SK-MEL-5 (cell line): ENCODE measurements at regions not wholly inside any gene's neighbourhood (a gene's known extent, or its start where the extent isn't known, plus 50 kb on each side); places are given as distances from the start of the nearest gene placed in this dataset.
A peak's percentile ranks its signal among the peaks of the same experiment; 100 is the strongest.
"Not testable (repeated sequence)": the region's sequence is repeated elsewhere in the genome, so short reads cannot be mapped to it uniquely, and the experiment has no call there.

Source experiments
- DNase-seq: peaks from one replicate; pipeline ENCODE4 v3.0.0-alpha.2; 2016; ENCODE audit warnings: low read depth, low spot score
- in situ Hi-C: cut with HindIII; loops from 2 replicates; pipeline ENCODE4 v1.10.0; 2016; ENCODE audit warnings: low sequenced_read_pairs, high pct_unique_total_duplicates, low pct_unique_long_range_greater_than_20kb

- DNase-seq, result no peak
- in situ Hi-C loops, result no loop called here
Observed at GRCh38 chr3:88000853-88001252, 58.0 kb downstream of the CGGBP1 start.

GRCh38 chr3:87997966-87998365 lies 60.8 kb downstream of the CGGBP1 start:
- in situ Hi-C loops, result no loop called here
- no peak for DNase-seq

- in situ Hi-C loops, result no loop called here
- peak; percentile 21 for DNase-seq
Observed at GRCh38 chr3:87997298-87997697, 61.5 kb downstream of the CGGBP1 start.

- in situ Hi-C loops, result no loop called here
- DNase-seq, result no peak
Observed at GRCh38 chr3:87996882-87997281, 61.9 kb downstream of the CGGBP1 start.

GRCh38 chr3:87993566-87993965 lies 65.2 kb downstream of the CGGBP1 start:
- no peak for DNase-seq
- in situ Hi-C loops, result no loop called here

GRCh38 chr3:87987952-87988351 lies 70.9 kb downstream of the CGGBP1 start:
- in situ Hi-C loops, result no loop called here
- DNase-seq, result no peak

GRCh38 chr3:87982421-87982820 lies 76.4 kb downstream of the CGGBP1 start:
- in situ Hi-C loops, result no loop called here
- DNase-seq, result no peak

GRCh38 chr3:87979527-87979926 lies 79.3 kb downstream of the CGGBP1 start:
- DNase-seq, result no peak
- in situ Hi-C loops, result no loop called here

- DNase-seq, result no peak
- in situ Hi-C loops, result no loop called here
Observed at GRCh38 chr3:87977765-87978164, 81.0 kb downstream of the CGGBP1 start.

GRCh38 chr3:87975716-87976115 lies 83.1 kb downstream of the CGGBP1 start:
- in situ Hi-C loops, result no loop called here
- no peak for DNase-seq

- in situ Hi-C loops, result no loop called here
- no peak for DNase-seq
Observed at GRCh38 chr3:87973906-87974305, 84.9 kb downstream of the CGGBP1 start.

GRCh38 chr3:87969620-87970019 lies 89.2 kb downstream of the CGGBP1 start:
- DNase-seq, result no peak
- in situ Hi-C loops, result no loop called here

GRCh38 chr3:87968668-87969067 lies 90.1 kb downstream of the CGGBP1 start:
- DNase-seq, result no peak
- in situ Hi-C loops, result no loop called here

GRCh38 chr3:87958289-87958688 lies 100.5 kb downstream of the CGGBP1 start:
- in situ Hi-C loops, result no loop called here
- DNase-seq, result no peak

- DNase-seq, result no peak
- in situ Hi-C loops, result no loop called here
Observed at GRCh38 chr3:87957575-87957974, 101.2 kb downstream of the CGGBP1 start.

GRCh38 chr3:87949879-87950208 lies 109.0 kb downstream of the CGGBP1 start:
- DNase-seq, result no peak
- in situ Hi-C loops, result no loop called here

- in situ Hi-C loops, result no loop called here
- no peak for DNase-seq
Observed at GRCh38 chr3:87949189-87949878, 109.5 kb downstream of the CGGBP1 start.

GRCh38 chr3:87946007-87946406 lies 112.8 kb downstream of the CGGBP1 start:
- DNase-seq, in situ Hi-C loops: not testable (repeated sequence)

GRCh38 chr3:87942256-87942655 lies 116.5 kb downstream of the CGGBP1 start:
- DNase-seq, in situ Hi-C loops: not testable (repeated sequence)

- no peak for DNase-seq
- in situ Hi-C loops, result no loop called here
Observed at GRCh38 chr3:87924485-87924884, 134.3 kb downstream of the CGGBP1 start.
